Neuronal stem cell (in vitro differentiated cells): ENCODE measurements at regions not wholly inside any gene's neighbourhood (a gene's known extent, or its start where the extent isn't known, plus 50 kb on each side); places are given as distances from the start of the nearest gene placed in this dataset.

ENCODE experiments used
- DNase-seq: peaks from one replicate; pipeline ENCODE4 v3.0.0-alpha.2; 2013; ENCODE audit warnings: low spot score
- H2AFZ ChIP-seq: one replicate; pipeline ENCODE4 v1.6.1; 2013; ENCODE audit warnings: mild to moderate bottlenecking, low read length, inconsistent platforms
- H2AK5ac ChIP-seq: 2 replicates; pipeline ENCODE4 v1.6.1; 2013; ENCODE audit warnings: low read depth, mild to moderate bottlenecking, inconsistent platforms, low read length, moderate library complexity, mixed read lengths
- H2BK120ac ChIP-seq: 2 replicates; pipeline ENCODE4 v1.6.1; 2013; ENCODE audit warnings: low read depth, mild to moderate bottlenecking, inconsistent platforms, low read length, moderate library complexity, mixed read lengths
- H2BK12ac ChIP-seq: one replicate; pipeline ENCODE4 v1.6.1; 2013; ENCODE audit warnings: low read length, inconsistent platforms
- H2BK15ac ChIP-seq: 2 replicates; pipeline ENCODE4 v1.6.1; 2013; ENCODE audit warnings: mild to moderate bottlenecking, low read length, inconsistent platforms, mixed read lengths
- H2BK5ac ChIP-seq: one replicate; pipeline ENCODE4 v1.6.1; 2013; ENCODE audit warnings: inconsistent platforms, mild to moderate bottlenecking, low read length, moderate library complexity
- H3K14ac ChIP-seq: one replicate; pipeline ENCODE4 v1.6.1; 2013; ENCODE audit warnings: low read length, inconsistent platforms
- H3K18ac ChIP-seq: 2 replicates; pipeline ENCODE4 v1.6.1; 2013; ENCODE audit warnings: low read length, inconsistent platforms
- H3K23ac ChIP-seq: 2 replicates; pipeline ENCODE4 v1.6.1; 2013; ENCODE audit warnings: low read depth, mild to moderate bottlenecking, mixed read lengths, low read length, inconsistent platforms; ENCODE audit not compliant: poor library complexity
- H3K27ac ChIP-seq: replicated peaks from 3 replicates; pipeline ENCODE4 v1.5.1; 2013; ENCODE audit warnings: low read length, inconsistent platforms
- H3K27me3 ChIP-seq, 3 experiments: 2 replicates each; pipeline ENCODE4 v1.6.1; 2013; ENCODE audit warnings: low read length in 3 of 3, mild to moderate bottlenecking in 2 of 3, inconsistent platforms in 1 of 3, low read depth in 1 of 3, mixed read lengths in 1 of 3, moderate library complexity in 1 of 3; ENCODE audit not compliant: control insufficient read depth in 3 of 3, insufficient read depth in 3 of 3
- H3K36me3 ChIP-seq, 2 donors: replicated peaks in 1 of 2; 2 replicates each; pipeline ENCODE4 v1.6.1; 2013; ENCODE audit warnings: low read length in 2 of 2; ENCODE audit not compliant: control insufficient read depth in 2 of 2, insufficient read depth in 2 of 2
- H3K4ac ChIP-seq: 2 replicates; pipeline ENCODE4 v1.6.1; 2013; ENCODE audit warnings: inconsistent platforms, mild to moderate bottlenecking, low read length, moderate library complexity
- H3K4me1 ChIP-seq, 2 donors: 1 replicate in 1 of 2; 2 replicates in 1 of 2; pipeline ENCODE4 v1.6.1; 2013; ENCODE audit warnings: low read length in 2 of 2, low read depth in 1 of 2; ENCODE audit not compliant: control insufficient read depth in 2 of 2, insufficient read depth in 1 of 2
- H3K4me2 ChIP-seq: one replicate; pipeline ENCODE4 v1.6.1; 2013; ENCODE audit warnings: mild to moderate bottlenecking, low read length, inconsistent platforms; ENCODE audit not compliant: insufficient read depth, poor library complexity, severe bottlenecking
- H3K4me3 ChIP-seq, 2 donors: 2 replicates each; pipeline ENCODE4 v1.5.1; 2013; ENCODE audit warnings: low read length in 2 of 2, mild to moderate bottlenecking in 2 of 2, inconsistent platforms in 1 of 2, moderate library complexity in 1 of 2
- H3K79me1 ChIP-seq: one replicate; pipeline ENCODE4 v1.6.1; 2013; ENCODE audit warnings: low read depth, mild to moderate bottlenecking, inconsistent platforms, low read length, moderate library complexity
- H3K9ac ChIP-seq: one replicate; pipeline ENCODE4 v1.6.1; 2013; ENCODE audit warnings: mild to moderate bottlenecking, low read depth, low read length, inconsistent platforms; ENCODE audit not compliant: poor library complexity
- H3K9me3 ChIP-seq, 2 donors: replicated peaks in 1 of 2; 2 replicates each; pipeline versions ENCODE3 to v1.6.1; 2013; ENCODE audit warnings: low read length in 2 of 2, mild to moderate bottlenecking in 2 of 2, inconsistent platforms in 1 of 2, low read depth in 1 of 2, mixed read lengths in 1 of 2, moderate library complexity in 1 of 2; ENCODE audit not compliant: control insufficient read depth in 2 of 2, insufficient read depth in 1 of 2
- H4K8ac ChIP-seq: one replicate; pipeline ENCODE4 v1.6.1; 2013; ENCODE audit warnings: low read depth, mild to moderate bottlenecking, inconsistent platforms, low read length, moderate library complexity
- H4K91ac ChIP-seq: one replicate; pipeline ENCODE4 v1.6.1; 2013; ENCODE audit warnings: low read length, low read depth, mild to moderate bottlenecking, inconsistent platforms; ENCODE audit not compliant: poor library complexity
- WGBS, 2 donors: extraction: QIAGEN DNeasy Blood & Tissue Kit; methylation state at CpG; one replicate each; pipeline ENCODE4 v1.1.7; 2013; ENCODE audit warnings: missing lambda C conversion rate in 2 of 2, mixed read lengths in 1 of 2; ENCODE audit not compliant: insufficient read length in 2 of 2, insufficient replicate concordance in 1 of 2; ENCODE audit errors: extremely low coverage in 2 of 2; 5-methylcytosine and 5-hydroxymethylcytosine counted together

GRCh38 chr16:8489580-8489979 is 100.7 kb downstream of the TMEM114 start:
- Histone ChIP-seq H3K9ac (no peak overlapping the region), H2AFZ (no peak overlapping the region), H3K4me3 (no peak overlapping the region), H3K18ac (no peak overlapping the region), H3K4ac (no peak overlapping the region), H2BK12ac (no peak overlapping the region), H3K14ac (no peak overlapping the region), H3K36me3 (no peaks in the 10 kb centered on the region), H3K27me3 (peaks cover 0 to 45% (median 0%) of the 10 kb centered on the region in 3 experiments), H2BK15ac (no peak overlapping the region), H4K91ac (no peak overlapping the region), H3K9me3 (no peaks in the 10 kb centered on the region), H3K4me2 (no peak overlapping the region), H2AK5ac (no peak overlapping the region), H2BK5ac (no peak overlapping the region), H3K79me1 (no peaks in the 10 kb centered on the region), H3K27ac (no peak overlapping the region), H3K4me1 (peaks cover 0 to 2% of the 10 kb centered on the region in 2 donors), H3K23ac (no peak overlapping the region), H4K8ac (no peak overlapping the region), H2BK120ac (no peak overlapping the region)
- no CpG with 5 or more reads among the region's 3 CpGs for WGBS, 2 donors
- DNase-seq, result no peak

- DNase-seq, result no peak
- no peak overlapping the region for H3K14ac ChIP-seq
- no peak overlapping the region for H3K4ac ChIP-seq
- no peak overlapping the region for H2BK15ac ChIP-seq
- H4K91ac ChIP-seq, result no peak overlapping the region
- no CpG with 5 or more reads among the region's 3 CpGs for WGBS, 2 donors
- H2AFZ ChIP-seq, result no peak overlapping the region
- peaks cover 0 to 27% (median 0%) of the 10 kb centered on the region in 3 experiments for H3K27me3 ChIP-seq
- no peak overlapping the region for H3K27ac ChIP-seq
- H2AK5ac ChIP-seq, result no peak overlapping the region
- no peak overlapping the region for H2BK120ac ChIP-seq
- no peak overlapping the region for H4K8ac ChIP-seq
- no peaks in the 10 kb centered on the region for H3K9me3 ChIP-seq
- H3K36me3 ChIP-seq, result no peaks in the 10 kb centered on the region
- no peak overlapping the region for H2BK5ac ChIP-seq
- no peak overlapping the region for H3K18ac ChIP-seq
- H3K79me1 ChIP-seq, result no peaks in the 10 kb centered on the region
- no peak overlapping the region for H2BK12ac ChIP-seq
- H3K4me2 ChIP-seq, result no peak overlapping the region
- no peak overlapping the region for H3K23ac ChIP-seq
- no peak overlapping the region for H3K4me3 ChIP-seq
- peaks cover 0 to 2% of the 10 kb centered on the region in 2 donors for H3K4me1 ChIP-seq
- H3K9ac ChIP-seq, result no peak overlapping the region
These were observed 103.3 kb downstream of the TMEM114 start for GRCh38 chr16:8486985-8487384.

- no peak overlapping the region for H3K4ac ChIP-seq
- H3K27ac ChIP-seq, result no peak overlapping the region
- peaks cover 0 to 3% of the 10 kb centered on the region in 2 donors for H3K4me1 ChIP-seq
- H3K79me1 ChIP-seq, result no peaks in the 10 kb centered on the region
- no peak overlapping the region for H3K23ac ChIP-seq
- no peak overlapping the region for H2AFZ ChIP-seq
- no peak overlapping the region for H3K14ac ChIP-seq
- DNase-seq, result no peak
- H2BK120ac ChIP-seq, result no peak overlapping the region
- no peak overlapping the region for H3K4me3 ChIP-seq
- H2BK12ac ChIP-seq, result no peak overlapping the region
- H3K9me3 ChIP-seq, result no peaks in the 10 kb centered on the region
- no peak overlapping the region for H4K8ac ChIP-seq
- H3K27me3 ChIP-seq, result peaks cover 0 to 10% (median 0%) of the 10 kb centered on the region in 3 experiments
- H2AK5ac ChIP-seq, result no peak overlapping the region
- H3K36me3 ChIP-seq, result no peaks in the 10 kb centered on the region
- no peak overlapping the region for H2BK15ac ChIP-seq
- no peak overlapping the region for H3K18ac ChIP-seq
- H4K91ac ChIP-seq, result no peak overlapping the region
- WGBS, 2 donors, result no CpG with 5 or more reads among the region's 8 CpGs
- H3K4me2 ChIP-seq, result no peak overlapping the region
- no peak overlapping the region for H2BK5ac ChIP-seq
- H3K9ac ChIP-seq, result no peak overlapping the region
These were observed 106.9 kb downstream of the TMEM114 start for GRCh38 chr16:8483396-8483795.

- peaks cover 0 to 3% of the 10 kb centered on the region in 2 donors for H3K4me1 ChIP-seq
- H4K91ac ChIP-seq, result no peak overlapping the region
- DNase-seq, result peak; percentile 15
- H2BK15ac ChIP-seq, result no peak overlapping the region
- H3K9me3 ChIP-seq, result no peaks in the 10 kb centered on the region
- no peak overlapping the region for H3K23ac ChIP-seq
- H3K9ac ChIP-seq, result no peak overlapping the region
- H3K4ac ChIP-seq, result no peak overlapping the region
- H4K8ac ChIP-seq, result no peak overlapping the region
- no peak overlapping the region for H3K27ac ChIP-seq
- H3K14ac ChIP-seq, result no peak overlapping the region
- no CpG with 5 or more reads among the region's 3 CpGs for WGBS, 2 donors
- no peak overlapping the region for H2BK12ac ChIP-seq
- H3K18ac ChIP-seq, result no peak overlapping the region
- no peak overlapping the region for H2BK5ac ChIP-seq
- H2AK5ac ChIP-seq, result no peak overlapping the region
- peaks cover 0 to 5% (median 0%) of the 10 kb centered on the region in 3 experiments for H3K27me3 ChIP-seq
- H2BK120ac ChIP-seq, result no peak overlapping the region
- no peak overlapping the region for H2AFZ ChIP-seq
- H3K4me2 ChIP-seq, result no peak overlapping the region
- no peaks in the 10 kb centered on the region for H3K79me1 ChIP-seq
- no peak overlapping the region for H3K4me3 ChIP-seq
- no peaks in the 10 kb centered on the region for H3K36me3 ChIP-seq
These were observed 108.5 kb downstream of the TMEM114 start for GRCh38 chr16:8481810-8482209.
